Epidermal melanocyte (primary cell): ENCODE measurements at regions not wholly inside any gene's neighbourhood (a gene's known extent, or its start where the extent isn't known, plus 50 kb on each side); places are given as distances from the start of the nearest gene placed in this dataset.
"Not testable (repeated sequence)": the region's sequence is repeated elsewhere in the genome, so short reads cannot be mapped to it uniquely, and the experiment has no call there.

Experiments
- DNase-seq: peaks from one replicate; pipeline ENCODE4 v3.0.0; 2011; ENCODE audit warnings: low spot score; ENCODE audit not compliant: insufficient read length

DNA sequence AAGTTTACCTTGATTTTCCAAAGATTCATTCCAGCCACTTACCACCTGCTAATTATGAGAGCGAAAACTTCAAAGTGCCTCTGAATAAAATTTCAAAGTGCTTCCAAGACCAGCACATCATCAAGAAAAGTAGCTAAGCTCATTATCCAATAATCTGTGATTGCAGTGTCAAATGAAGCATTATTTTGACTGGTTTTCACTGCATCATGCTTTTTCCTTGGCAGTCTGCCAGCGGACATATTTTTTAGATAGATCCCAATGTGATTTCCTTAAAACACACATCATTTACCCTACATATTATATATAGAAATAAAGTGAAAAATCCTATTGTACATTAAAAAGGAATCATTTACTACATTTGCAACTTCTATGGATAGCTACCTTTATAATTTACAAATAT lies 508.6 kb upstream of the FAM174A start:
- DNase-seq: no peak

DNA sequence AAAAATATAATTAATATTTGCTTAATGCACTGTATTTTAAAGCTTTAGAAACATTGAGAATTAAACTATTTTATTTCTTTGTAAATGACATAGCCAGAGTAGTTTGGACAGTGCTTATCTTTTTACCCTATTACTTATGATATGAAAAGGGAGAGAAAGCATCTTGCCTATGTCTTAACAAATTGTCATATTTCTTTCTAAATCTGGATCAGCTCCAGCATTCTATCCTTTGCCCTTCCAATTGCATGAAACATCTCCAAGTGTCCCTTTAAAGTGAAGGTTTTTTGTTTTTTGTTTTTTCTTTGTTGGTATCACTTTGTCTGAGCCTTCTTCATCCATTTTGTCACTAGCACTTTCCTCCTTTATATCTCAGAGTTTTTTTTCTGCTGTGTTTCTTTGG lies 511.6 kb upstream of the FAM174A start:
- DNase-seq: no peak

DNA sequence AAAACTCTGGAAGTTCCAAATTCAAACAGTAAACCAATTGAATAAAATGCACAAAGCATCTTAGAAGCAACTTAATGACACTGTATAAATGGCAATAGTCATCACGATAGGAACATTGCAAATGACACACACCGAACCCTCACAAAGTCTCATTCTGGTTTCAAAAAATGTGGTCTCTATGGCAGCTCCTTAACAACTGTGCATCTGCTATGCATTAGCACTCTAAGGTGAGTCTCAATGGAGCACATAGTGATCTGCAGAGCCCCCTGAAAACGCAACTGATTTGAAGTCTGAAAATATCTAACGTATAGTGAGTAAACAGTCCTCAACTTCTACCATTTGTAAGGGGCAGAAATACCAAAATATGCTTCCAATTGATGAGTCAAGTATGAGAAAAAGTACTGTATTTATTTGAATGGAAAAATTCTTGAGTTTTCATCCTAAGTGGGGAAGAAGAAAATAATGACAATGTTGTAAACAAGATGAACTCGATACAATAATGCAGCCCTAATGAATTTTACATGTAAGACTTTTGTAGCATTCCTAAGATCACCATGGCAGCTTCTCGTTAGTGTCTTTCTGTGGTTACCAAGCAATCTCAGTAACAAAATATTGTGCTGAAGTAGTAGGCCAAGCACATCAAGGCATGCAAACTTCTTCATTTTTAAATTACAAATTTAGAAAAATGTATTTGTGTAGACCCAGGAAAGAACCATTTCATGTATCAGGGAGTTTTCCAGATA lies 517.5 kb upstream of the FAM174A start:
- no peak for DNase-seq

GRCh38 chr5:100013305-100013704 lies 521.9 kb upstream of the FAM174A start:
- not testable (repeated sequence) for DNase-seq

DNA sequence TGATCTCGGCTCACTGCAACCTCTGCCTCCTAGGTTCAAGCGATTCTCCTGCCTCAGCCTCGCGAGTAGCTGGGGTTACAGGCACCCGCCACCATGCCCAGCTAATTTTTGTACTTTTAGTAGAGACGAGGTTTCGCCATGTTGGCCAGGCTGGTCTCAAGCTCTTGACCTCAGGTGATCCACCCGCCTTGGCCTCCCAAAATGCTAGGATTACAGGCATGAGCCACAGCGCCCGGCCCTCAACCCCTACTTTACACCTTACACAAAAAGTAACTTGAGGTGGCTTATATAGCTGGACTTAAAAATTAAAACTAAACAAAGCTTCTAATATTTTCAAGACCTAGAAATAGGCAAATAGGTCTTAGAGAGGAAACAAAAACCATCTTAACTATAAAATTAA lies 524.0 kb upstream of the FAM174A start:
- DNase-seq: not testable (repeated sequence)

DNA sequence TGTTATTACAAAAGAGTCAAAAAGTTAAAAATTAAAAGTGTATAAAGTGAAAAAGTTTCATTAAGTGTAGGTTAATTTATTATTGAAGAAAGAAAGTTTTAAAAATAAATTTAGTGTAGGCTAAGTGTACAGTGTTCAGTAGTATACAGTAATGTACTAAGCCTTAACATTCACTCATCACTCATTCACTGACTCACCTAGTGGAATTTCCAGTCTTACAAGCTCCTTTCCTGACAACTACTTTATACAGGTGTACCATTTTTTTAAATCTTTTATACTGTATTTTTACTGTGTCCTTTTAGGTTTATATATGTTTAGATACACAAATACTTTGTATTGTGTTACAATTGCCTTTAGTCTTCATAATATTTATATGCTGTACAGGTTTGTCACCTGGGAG lies 530.2 kb upstream of the FAM174A start:
- no peak for DNase-seq

- DNase-seq: no peak
Measured at GRCh38 chr5:99998319-99998718, 536.9 kb upstream of the FAM174A start.

- no peak for DNase-seq
Measured at GRCh38 chr5:99995407-99995806, 539.8 kb upstream of the FAM174A start.

DNA sequence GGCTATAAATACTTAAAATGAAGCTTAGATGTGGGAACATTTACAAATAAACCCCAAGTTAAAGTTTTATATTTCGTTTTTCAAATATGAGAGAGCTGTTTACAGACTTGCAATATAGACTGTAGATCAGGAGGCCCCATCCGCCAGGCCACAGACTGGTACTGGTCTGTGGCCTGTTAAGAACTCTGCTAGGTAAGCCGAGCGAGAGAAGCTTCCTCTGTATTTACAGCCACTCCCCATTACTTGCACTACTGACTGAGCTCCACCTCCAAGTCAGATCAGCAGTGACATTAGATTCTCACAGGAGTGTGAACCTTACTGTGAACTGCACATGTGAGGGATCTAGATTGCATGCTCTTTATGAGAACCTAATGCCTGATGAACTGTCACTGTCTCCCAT lies 561.4 kb upstream of the FAM174A start:
- no peak for DNase-seq

GRCh38 chr5:99955962-99956361 lies 579.2 kb upstream of the FAM174A start:
- DNase-seq: no peak

DNA sequence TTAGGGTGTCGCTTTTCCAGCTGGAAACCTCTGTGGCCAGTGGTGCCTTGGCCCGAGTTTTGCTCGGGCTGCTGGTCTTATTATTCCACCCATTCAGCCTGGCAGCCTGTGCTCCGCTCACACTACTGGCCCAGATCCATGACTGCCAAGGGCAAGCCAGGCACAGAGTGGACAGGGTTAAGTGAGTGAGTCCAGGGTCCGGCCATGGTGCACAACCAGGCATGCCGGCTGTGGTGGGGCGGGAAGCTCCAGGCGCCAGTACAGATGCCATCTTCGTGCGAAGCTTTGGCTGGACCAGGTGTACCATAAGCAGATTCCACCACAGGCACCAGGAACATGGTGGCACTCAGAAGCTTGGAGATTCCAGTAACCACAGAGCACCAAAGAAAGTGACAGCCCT lies 580.2 kb upstream of the FAM174A start:
- no peak for DNase-seq

- no peak for DNase-seq
Measured at GRCh38 chr5:99949969-99950524, 585.1 kb upstream of the FAM174A start.

DNA sequence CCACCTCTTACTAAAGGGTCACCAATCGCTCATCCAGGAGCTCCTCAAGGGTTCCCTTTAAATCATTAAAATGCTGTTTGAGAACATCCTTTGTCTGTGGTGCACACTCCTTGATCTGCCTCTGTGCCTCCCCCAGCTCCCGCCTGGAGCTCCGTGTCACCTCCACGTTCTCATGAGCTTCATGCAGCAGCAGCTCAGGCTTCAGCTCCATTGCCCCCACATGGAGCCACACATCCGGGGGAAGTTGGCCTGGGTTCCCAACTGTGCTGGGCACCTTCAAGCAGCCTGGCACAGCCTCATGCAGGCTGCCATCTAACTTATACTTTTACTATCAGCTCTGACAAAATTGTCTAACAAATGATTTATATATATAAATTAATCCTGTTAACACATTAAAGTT lies 585.8 kb upstream of the FAM174A start:
- no peak for DNase-seq

- DNase-seq: no peak
Measured at GRCh38 chr5:99948850-99949249, 586.3 kb upstream of the FAM174A start.

DNA sequence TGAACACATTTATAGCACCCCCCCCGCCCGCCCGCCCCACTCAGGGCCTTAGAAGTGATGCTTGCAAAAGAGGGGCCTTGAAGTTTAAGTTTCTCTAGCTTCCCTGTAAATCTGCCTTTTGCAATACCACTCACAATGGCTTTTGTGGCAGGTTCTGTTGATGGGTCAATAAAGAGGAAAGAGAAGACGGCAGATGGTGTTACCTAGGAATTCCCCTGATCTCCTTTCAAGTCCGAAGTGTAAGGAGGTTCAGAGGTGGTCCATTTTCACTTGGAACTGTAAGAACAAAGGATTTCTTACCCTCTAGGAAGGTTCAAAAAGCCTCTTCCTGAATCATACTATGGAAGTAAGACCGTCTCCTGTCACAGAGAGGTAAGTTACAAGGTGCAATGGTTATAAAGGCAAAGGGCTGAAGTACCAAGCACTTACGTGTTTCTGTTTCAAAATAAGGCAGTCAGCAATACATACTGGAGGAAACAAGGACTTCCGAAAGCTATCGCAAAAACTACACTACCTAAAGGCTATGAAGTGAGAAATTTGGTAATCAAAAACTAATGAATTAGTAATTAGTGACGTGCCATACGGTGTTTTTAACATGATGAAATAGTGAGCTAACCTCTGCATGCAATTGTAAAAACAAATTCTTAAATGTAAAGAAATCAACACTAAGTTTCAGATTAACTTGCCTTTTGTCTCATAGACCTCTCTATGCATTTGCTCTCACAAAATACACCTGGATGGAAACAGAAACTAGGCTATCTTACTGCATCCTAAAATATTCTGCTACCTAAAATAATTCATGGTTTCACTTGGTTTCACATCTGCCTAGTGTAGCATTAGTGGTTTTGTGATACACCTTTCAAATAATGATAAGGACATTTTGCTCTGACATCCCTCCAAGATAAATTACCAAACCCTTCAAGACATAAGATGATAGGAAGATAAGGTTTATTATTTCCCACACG lies 589.4 kb upstream of the FAM174A start:
- DNase-seq: no peak

GRCh38 chr5:99940540-99940939 lies 594.6 kb upstream of the FAM174A start:
- DNase-seq: no peak

- DNase-seq: no peak
Measured at GRCh38 chr5:99936911-99937310, 598.3 kb upstream of the FAM174A start.

DNA sequence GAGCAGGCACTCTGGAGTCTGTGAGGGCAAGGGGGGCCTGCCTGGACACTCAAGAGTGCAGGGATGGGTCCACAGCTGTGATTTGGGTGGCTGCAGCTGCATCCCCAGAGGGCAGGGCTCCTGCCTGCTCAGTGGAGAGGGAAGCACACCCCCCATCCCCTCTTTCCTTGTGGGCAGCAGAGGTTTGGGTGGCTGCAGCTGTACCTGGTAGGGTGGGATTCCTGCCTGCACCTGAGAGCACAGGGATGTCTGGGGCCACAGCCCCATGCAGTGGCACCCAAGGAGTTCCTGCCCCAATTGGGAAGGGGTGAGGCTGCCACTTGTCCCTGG lies 605.4 kb upstream of the FAM174A start:
- no peak for DNase-seq

GRCh38 chr5:99929067-99929805 lies 605.9 kb upstream of the FAM174A start:
- DNase-seq: no peak

DNA sequence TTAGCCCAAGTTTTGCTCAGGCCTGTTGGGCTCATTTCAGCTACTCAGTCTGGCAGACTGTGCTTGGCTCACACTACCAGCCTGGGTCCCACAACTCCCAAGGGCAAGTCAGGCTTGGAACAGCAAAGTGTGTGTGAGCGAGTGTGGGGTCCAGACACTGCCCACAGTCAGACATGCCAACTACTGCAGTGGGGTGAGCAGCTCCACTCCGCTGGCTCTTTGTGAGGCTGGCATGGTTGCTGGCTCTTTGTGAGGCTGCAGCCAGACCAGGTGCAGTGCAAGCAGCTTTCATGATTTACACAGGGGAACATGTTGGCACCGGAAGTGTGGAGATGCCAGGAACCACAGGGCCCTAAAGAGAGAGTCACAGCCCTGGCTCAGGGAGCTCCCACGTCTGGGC lies 606.7 kb upstream of the FAM174A start:
- no peak for DNase-seq

DNA sequence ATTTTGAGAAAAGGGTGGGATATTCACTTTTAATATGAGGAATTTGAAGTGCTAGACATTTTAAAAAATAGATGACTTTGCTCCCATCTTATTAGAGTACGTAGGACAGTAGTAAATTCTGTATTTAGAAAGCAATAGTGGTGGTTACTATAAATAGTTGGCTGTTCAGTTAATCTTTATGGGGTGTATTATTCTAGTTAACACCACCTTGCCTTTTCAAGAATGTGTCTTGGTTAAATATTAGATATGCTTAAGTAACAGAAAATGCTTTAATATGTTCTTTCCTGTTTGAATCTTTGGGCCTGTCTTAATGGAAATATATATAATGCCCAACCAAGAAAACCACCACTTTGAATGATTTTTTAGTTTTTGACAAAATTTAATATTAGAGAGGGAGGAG lies 608.7 kb upstream of the FAM174A start:
- no peak for DNase-seq

DNA sequence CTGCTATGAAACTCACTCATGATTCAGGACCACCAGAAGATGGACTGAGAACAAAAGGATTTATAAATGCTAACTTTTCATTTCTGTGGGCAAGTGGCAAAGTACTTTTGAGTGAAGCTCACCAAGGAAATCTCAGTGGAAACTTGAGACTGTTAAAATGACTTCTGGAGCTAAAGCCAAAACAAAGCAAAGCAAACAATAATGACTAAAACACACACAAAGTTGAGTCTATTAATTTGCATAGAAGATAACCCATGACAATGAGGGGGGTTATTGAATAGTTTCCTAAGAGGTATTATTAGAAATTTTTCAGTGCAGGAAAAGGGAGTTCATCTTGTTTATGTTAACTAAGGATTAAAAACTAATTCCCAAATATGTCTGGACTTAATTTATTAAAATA lies 612.8 kb upstream of the FAM174A start:
- DNase-seq: no peak
